ENCODE measurements at regions not wholly inside any gene's neighbourhood (a gene's known extent, or its start where the extent isn't known, plus 50 kb on each side); places are given as distances from the start of the nearest gene placed in this dataset.

GRCh38 chr6:14915888-14916832, 329.7 kb upstream of the JARID2 start:
- DNase-seq (ENCODE audit: extremely low spot score in 2 of 2) = no peak
- H3K4me1 ChIP-seq = no peaks in the 10 kb centered on the region
- no peaks in the 10 kb centered on the region for H3K36me3 ChIP-seq
- no peak overlapping the region for H3K4me3 ChIP-seq
- H3K27ac ChIP-seq = no peak overlapping the region
- no peaks in the 10 kb centered on the region for H3K9me3 ChIP-seq
- H3K27me3 ChIP-seq = no peaks in the 10 kb centered on the region
- TF ChIP-seq CTCF (IDR thresholded peaks at IDR 0.05) (no peak), POLR2AphosphoS5 (IDR thresholded peaks at IDR 0.05; ENCODE audit: insufficient read depth in 1 of 2, low read depth in 1 of 2) (no peak), POLR2A (IDR thresholded peaks at IDR 0.05) (no peak)
- intact Hi-C loops (cut with DNase I) = no loop called here

- H3K4me3 ChIP-seq = no peak overlapping the region
- H3K9me3 ChIP-seq = no peaks in the 10 kb centered on the region
- H3K36me3 ChIP-seq = no peaks in the 10 kb centered on the region
- H3K27ac ChIP-seq = no peak overlapping the region
- no peak for DNase-seq (ENCODE audit: extremely low spot score in 2 of 2)
- H3K27me3 ChIP-seq = no peaks in the 10 kb centered on the region
- intact Hi-C loops (cut with DNase I) = no loop called here
- TF ChIP-seq CTCF (IDR thresholded peaks at IDR 0.05) = no peak
- no peak for TF ChIP-seq POLR2AphosphoS5 (IDR thresholded peaks at IDR 0.05; ENCODE audit: insufficient read depth in 1 of 2, low read depth in 1 of 2)
- no peaks in the 10 kb centered on the region for H3K4me1 ChIP-seq
Measured at GRCh38 chr6:14917109-14917910, 328.6 kb upstream of the JARID2 start.

GRCh38 chr6:14918200-14918907, 327.5 kb upstream of the JARID2 start:
- Histone ChIP-seq H3K4me1 (no peaks in the 10 kb centered on the region), H3K36me3 (no peaks in the 10 kb centered on the region), H3K4me3 (no peak overlapping the region), H3K27me3 (no peaks in the 10 kb centered on the region), H3K27ac (no peak overlapping the region), H3K9me3 (no peaks in the 10 kb centered on the region)
- intact Hi-C loops (cut with DNase I) = no loop called here
- DNase-seq (ENCODE audit: extremely low spot score in 2 of 2) = no peak
- no peak for TF ChIP-seq POLR2AphosphoS5 (IDR thresholded peaks at IDR 0.05; ENCODE audit: insufficient read depth in 1 of 2, low read depth in 1 of 2)
- TF ChIP-seq POLR2A (IDR thresholded peaks at IDR 0.05) = no peak

DNA sequence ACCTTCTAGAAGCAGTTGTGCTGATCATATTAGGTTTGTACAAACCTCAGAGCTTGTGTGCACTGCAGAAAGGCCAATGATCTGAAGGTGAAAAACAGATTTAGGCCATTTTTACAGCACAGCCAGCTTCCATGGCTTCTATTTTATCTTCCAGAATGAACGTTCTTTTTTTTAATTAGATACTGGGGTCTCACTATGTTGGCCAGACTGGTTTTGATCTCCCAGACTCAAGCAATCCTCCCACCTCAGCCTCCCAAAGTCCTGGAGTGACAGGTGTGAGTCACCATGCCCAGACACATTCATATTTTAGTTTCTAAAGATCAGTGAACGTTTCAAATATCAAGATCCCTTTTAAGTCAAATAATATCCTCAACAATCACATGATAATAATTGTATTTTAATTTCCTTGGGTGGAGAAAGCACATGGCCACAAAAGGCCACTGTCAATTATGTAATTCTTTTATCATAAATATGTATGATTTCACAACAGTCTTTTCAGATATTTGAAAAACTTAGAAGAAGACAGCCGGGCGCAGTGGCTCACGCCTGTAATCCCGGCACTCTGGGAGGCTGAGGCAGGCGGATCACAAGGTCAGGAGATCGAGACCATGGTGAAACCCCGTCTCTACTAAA, 326.7 kb upstream of the JARID2 start:
- Histone ChIP-seq H3K4me3 (no peak overlapping the region), H3K36me3 (no peaks in the 10 kb centered on the region), H3K9me3 (no peaks in the 10 kb centered on the region), H3K27ac (no peak overlapping the region), H3K27me3 (no peaks in the 10 kb centered on the region), H3K4me1 (no peaks in the 10 kb centered on the region)
- intact Hi-C loops (cut with DNase I) = no loop called here
- no peak for DNase-seq (ENCODE audit: extremely low spot score in 2 of 2)
- TF ChIP-seq CTCF (IDR thresholded peaks at IDR 0.05) (no peak), POLR2A (IDR thresholded peaks at IDR 0.05) (no peak), POLR2AphosphoS5 (IDR thresholded peaks at IDR 0.05; ENCODE audit: insufficient read depth in 1 of 2, low read depth in 1 of 2) (no peak)

DNA sequence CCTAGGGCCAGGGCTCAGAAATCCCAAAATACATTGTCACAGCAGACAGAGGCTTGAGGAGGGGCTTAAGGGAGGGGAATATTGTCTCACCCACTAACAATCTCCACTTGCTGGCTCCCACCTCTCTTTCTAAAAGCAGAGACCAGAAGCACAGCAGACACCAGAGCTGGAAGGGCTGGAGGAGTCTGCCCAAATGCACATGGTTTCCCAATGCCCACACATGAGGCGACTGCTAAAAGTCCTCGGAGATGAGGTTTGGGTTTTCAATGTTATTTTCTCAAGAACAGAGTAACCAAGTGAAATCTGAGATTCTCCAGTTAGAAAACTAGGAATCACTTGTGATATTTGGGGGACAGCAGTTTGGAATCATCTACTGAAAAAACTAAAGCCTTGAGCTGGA, 325.6 kb upstream of the JARID2 start:
- H3K27ac ChIP-seq = no peak overlapping the region
- H3K27me3 ChIP-seq = no peaks in the 10 kb centered on the region
- intact Hi-C loops (cut with DNase I) = no loop called here
- peaks cover 9% of the 10 kb centered on the region for H3K4me1 ChIP-seq
- H3K4me3 ChIP-seq = no peak overlapping the region
- DNase-seq (ENCODE audit: extremely low spot score in 2 of 2) = no peak
- no peaks in the 10 kb centered on the region for H3K36me3 ChIP-seq
- TF ChIP-seq POLR2A (IDR thresholded peaks at IDR 0.05) = no peak
- TF ChIP-seq POLR2AphosphoS5 (IDR thresholded peaks at IDR 0.05; ENCODE audit: insufficient read depth in 1 of 2, low read depth in 1 of 2) = no peak
- no peak for TF ChIP-seq CTCF (IDR thresholded peaks at IDR 0.05)
- no peaks in the 10 kb centered on the region for H3K9me3 ChIP-seq
